Endothelial cell of umbilical vein (primary cell): ENCODE measurements at regions not wholly inside any gene's neighbourhood (a gene's known extent, or its start where the extent isn't known, plus 50 kb on each side); places are given as distances from the start of the nearest gene placed in this dataset.

ENCODE experiments used
- BruUV-seq: library from RNA; stranded (reverse); fragments of 400-500 nt; replicated peaks from 2 replicates; lab custom pipeline; 2021; lab: Mats Ljungman, UMichigan
- CTCF ChIA-PET: fragments of 300-600, 350-600 bp; sonication (Branson Sonifier 250); formaldehyde crosslinking; loops from one replicate; lab custom pipeline; 2021; ENCODE audit warnings: antibody characterized with exemption, inconsistent platforms; lab: Charles Lee
- POLR2A ChIA-PET: fragments of 300-600, 350-600 bp; sonication (Branson Sonifier 250); formaldehyde crosslinking; loops from one replicate; lab custom pipeline; 2021; ENCODE audit warnings: antibody characterized with exemption, inconsistent platforms; lab: Charles Lee
- DNase-seq: peaks from one replicate; pipeline ENCODE4 v3.0.0-alpha.2; 2011; ENCODE audit warnings: low read depth, low spot score
- FAIRE-seq: peaks from 2 replicates; lab custom pipeline; 2011; peaks lifted over from hg19 to GRCh38; lab: Jason Lieb, UNC
- H2AFZ ChIP-seq: 2 replicates; pipeline ENCODE4 v1.6.0; 2012; ENCODE audit warnings: low read depth, low read length, control low read depth, inconsistent platforms
- H3K27ac ChIP-seq: 2 replicates; pipeline ENCODE4 v1.5.1; 2011; ENCODE audit warnings: low read depth, mild to moderate bottlenecking, control low read depth, low read length, moderate library complexity; ENCODE audit not compliant: insufficient read depth
- H3K27me3 ChIP-seq, 2 experiments: 2 replicates each; pipeline versions ENCODE4 v1.6.0 to v1.6.1; 2011; ENCODE audit warnings: low read length in 2 of 2, mixed read lengths in 1 of 2; ENCODE audit not compliant: control insufficient read depth in 2 of 2, insufficient read depth in 2 of 2
- H3K36me3 ChIP-seq, 2 experiments: 2 replicates in 1 of 2; 3 replicates in 1 of 2; pipeline ENCODE4 v1.5.1; 2011; ENCODE audit warnings: low read length in 2 of 2, mild to moderate bottlenecking in 1 of 2, moderate library complexity in 1 of 2; ENCODE audit not compliant: control insufficient read depth in 2 of 2, insufficient read depth in 2 of 2; ENCODE audit errors: extremely low read depth in 1 of 2
- H3K4me1 ChIP-seq: 3 replicates; pipeline ENCODE4 v1.5.1; 2011; ENCODE audit warnings: mild to moderate bottlenecking, low read length; ENCODE audit not compliant: control insufficient read depth, insufficient read depth; ENCODE audit errors: extremely low read depth
- H3K4me2 ChIP-seq: 2 replicates; pipeline ENCODE4 v1.6.1; 2011; ENCODE audit warnings: low read length, control low read depth, mixed read lengths; ENCODE audit not compliant: insufficient read depth
- H3K4me3 ChIP-seq, 3 experiments: fragments of 200-600 bp in 1 of 3; sonication (generic), shearing (Covaris generic) in 1 of 3; replicated peaks in 1 of 3; 2 replicates each; pipeline ENCODE4 v1.5.1; 2011 to 2016; ENCODE audit warnings: control low read depth in 3 of 3, low read length in 3 of 3, mild to moderate bottlenecking in 2 of 3, inconsistent platforms in 1 of 3, low read depth in 1 of 3, moderate library complexity in 1 of 3; ENCODE audit not compliant: insufficient read depth in 1 of 3
- H3K79me2 ChIP-seq: 2 replicates; pipeline ENCODE4 v1.6.0; 2012; ENCODE audit warnings: low read length, inconsistent platforms; ENCODE audit not compliant: control insufficient read depth, insufficient read depth
- H3K9ac ChIP-seq: replicated peaks from 2 replicates; pipeline ENCODE3; 2011; ENCODE audit warnings: low read length, control low read depth; ENCODE audit not compliant: insufficient read depth; ENCODE audit errors: extremely low read depth
- H3K9me1 ChIP-seq: replicated peaks from 3 replicates; pipeline ENCODE4 v1.6.0; 2011; ENCODE audit warnings: mild to moderate bottlenecking, low read length; ENCODE audit not compliant: control insufficient read depth, insufficient read depth; ENCODE audit errors: extremely low read depth
- H3K9me3 ChIP-seq: replicated peaks from 2 replicates; pipeline ENCODE4 v1.5.1; 2012; ENCODE audit warnings: low read length, inconsistent platforms; ENCODE audit not compliant: control insufficient read depth, insufficient read depth
- H4K20me1 ChIP-seq: replicated peaks from 2 replicates; pipeline ENCODE3; 2011; ENCODE audit warnings: mild to moderate bottlenecking, low read length; ENCODE audit not compliant: control insufficient read depth, insufficient read depth; ENCODE audit errors: extremely low read depth
- EZH2 ChIP-seq: IDR thresholded peaks from 2 replicates; pipeline ENCODE4 v1.6.1; 2012; ENCODE audit warnings: borderline replicate concordance, low read depth, mild to moderate bottlenecking, moderate library complexity, low read length, inconsistent platforms; ENCODE audit not compliant: severe bottlenecking
- FOS ChIP-seq: IDR thresholded peaks from 2 replicates; pipeline ENCODE4 v1.6.1; 2011; ENCODE audit warnings: mild to moderate bottlenecking, low read length, moderate library complexity, borderline replicate concordance; ENCODE audit not compliant: insufficient read depth
- GATA2 ChIP-seq: IDR thresholded peaks from 2 replicates; pipeline ENCODE4 v1.7.0; 2011; ENCODE audit warnings: low read depth, mild to moderate bottlenecking, moderate library complexity, mixed read lengths, low read length; ENCODE audit not compliant: insufficient read length, insufficient read depth
- JUN ChIP-seq: IDR thresholded peaks from 2 replicates; pipeline ENCODE4 v1.6.1; 2011; ENCODE audit warnings: borderline replicate concordance, low read depth; ENCODE audit not compliant: insufficient read length, insufficient read depth
- MYC ChIP-seq: IDR thresholded peaks from one replicate; pipeline ENCODE4 v1.6.1; 2011; ENCODE audit warnings: mild to moderate bottlenecking, low read depth, low read length
- POLR2A ChIP-seq: IDR thresholded peaks from 2 replicates; pipeline ENCODE4 v1.6.1; 2012; ENCODE audit warnings: low read depth, mild to moderate bottlenecking, control low read depth, low read length
- POLR2AphosphoS5 ChIP-seq: IDR thresholded peaks from 2 replicates; pipeline ENCODE4 v1.6.1; 2012; ENCODE audit warnings: low read depth, mild to moderate bottlenecking, control low read depth, low read length, moderate library complexity; ENCODE audit not compliant: insufficient read depth
- dilution Hi-C: fragments of 300-500 bp; cut with MboI; formaldehyde crosslinking; loops from one replicate; pipeline ENCODE4 v1.15.0; 2019; ENCODE audit warnings: low sequenced_read_pairs; ENCODE audit not compliant: extremely low pct_ligation_motif_present
- intact Hi-C: fragments of 100-400 bp; cut with micrococcal nuclease; formaldehyde crosslinking; loops from one replicate; pipeline ENCODE4 v1.10.0; 2022
- TF ChIP-seq, protein P1 (sequence below): IDR thresholded peaks from 2 replicates; pipeline ENCODE4 v1.6.1; 2011; ENCODE audit not compliant: insufficient read depth, insufficient read length
- TF ChIP-seq, protein P2 (sequence below), 2 donors: IDR thresholded peaks; 1 replicate in 1 of 2; 2 replicates in 1 of 2; pipeline ENCODE4 v1.5.1; 2011; ENCODE audit warnings: low read length in 2 of 2, mild to moderate bottlenecking in 2 of 2, moderate library complexity in 2 of 2, control low read depth in 1 of 2, inconsistent platforms in 1 of 2, low read depth in 1 of 2; ENCODE audit not compliant: insufficient read depth in 1 of 2; ENCODE audit errors: extremely low read depth in 1 of 2

DNA sequence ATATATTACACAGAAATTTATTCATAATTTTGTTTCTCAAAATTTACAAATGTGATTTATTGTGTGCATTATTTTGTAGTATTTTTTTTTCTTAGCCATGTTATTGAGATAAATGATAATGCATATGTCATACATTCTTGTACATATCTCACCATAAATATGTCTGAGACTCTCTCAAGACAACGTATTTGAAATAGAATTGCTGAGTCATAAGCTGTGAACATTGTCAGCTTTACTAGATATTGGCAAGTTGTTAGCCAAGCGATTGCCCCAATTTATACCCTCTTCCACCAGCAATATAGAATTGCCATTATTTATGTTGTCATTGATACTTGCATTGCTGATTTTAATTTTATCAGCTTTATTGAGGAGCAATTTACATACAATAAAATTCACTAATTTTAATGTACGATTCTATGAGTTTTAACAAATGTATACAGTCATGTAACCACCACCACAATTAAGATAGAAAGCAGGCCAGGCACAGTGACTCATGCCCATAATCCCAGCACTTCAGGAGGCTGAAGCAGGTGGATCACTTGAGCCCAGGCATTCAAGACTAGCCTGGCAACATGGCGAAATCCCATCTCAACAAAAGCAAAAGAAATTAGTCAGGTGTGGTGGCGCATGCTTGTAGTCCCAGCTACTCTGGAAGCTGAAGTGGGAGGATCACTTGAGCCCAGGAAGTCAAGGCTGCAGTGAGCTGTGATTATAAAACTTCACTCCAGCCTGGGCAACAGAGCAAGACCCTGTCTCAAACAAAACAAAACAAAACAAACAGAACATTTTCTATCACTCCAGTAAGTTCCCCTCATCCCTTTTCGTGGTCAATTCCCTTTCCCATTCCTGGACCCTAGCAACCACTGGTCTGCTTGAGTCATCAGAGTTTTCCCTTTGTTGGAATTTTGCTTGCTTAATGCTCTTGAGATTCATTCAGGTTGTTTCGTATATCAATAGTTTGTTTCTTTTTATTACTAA is 373.1 kb downstream of the MFSD1 start:
- Histone ChIP-seq H3K9me3 (no peaks in the 10 kb centered on the region), H2AFZ (no peak overlapping the region), H3K9me1 (no peaks in the 10 kb centered on the region), H3K4me1 (peaks cover 14% of the 10 kb centered on the region), H3K9ac (no peak overlapping the region), H3K4me3 (no peak overlapping the region), H3K27me3 (no peaks in the 10 kb centered on the region), H4K20me1 (no peaks in the 10 kb centered on the region), H3K27ac (no peak overlapping the region), H3K79me2 (no peaks in the 10 kb centered on the region), H3K36me3 (no peaks in the 10 kb centered on the region), H3K4me2 (no peak overlapping the region)
- DNase-seq (no peak), FAIRE-seq (no peak)
- POLR2A ChIA-PET, result no interaction called here
- intact Hi-C loops, result loop anchor here (5.0 kb wide), 1 partner anchor 528 kb away; no protein-coding TSS in a partner anchor
- TF ChIP-seq POLR2A (no peak), FOS (peak; percentile 22)
- dilution Hi-C loops, result no loop called here
- no TSS peak for BruUV-seq
- CTCF ChIA-PET, result interaction anchor here (1.7 to 2.0 kb wide), 3 partner anchors 9 to 78 kb away, joined by 4 to 6 read pairs (median 6); no protein-coding TSS in a partner anchor

GRCh38 chr3:159178209-159178897 is 376.5 kb downstream of the MFSD1 start:
- H2AFZ ChIP-seq, result no peak overlapping the region
- ChIA-PET POLR2A (no interaction called here), CTCF (no interaction called here)
- H3K4me3 ChIP-seq, result no peak overlapping the region
- H3K9me3 ChIP-seq, result no peaks in the 10 kb centered on the region
- H3K9ac ChIP-seq, result no peak overlapping the region
- H3K36me3 ChIP-seq, result no peaks in the 10 kb centered on the region
- FAIRE-seq (no peak), DNase-seq (no peak)
- H4K20me1 ChIP-seq, result no peaks in the 10 kb centered on the region
- no peaks in the 10 kb centered on the region for H3K4me1 ChIP-seq
- intact Hi-C loops (no loop called here), dilution Hi-C loops (no loop called here)
- no peaks in the 10 kb centered on the region for H3K79me2 ChIP-seq
- no peaks in the 10 kb centered on the region for H3K27me3 ChIP-seq
- BruUV-seq, result no TSS peak
- no peak overlapping the region for H3K27ac ChIP-seq
- TF ChIP-seq POLR2AphosphoS5 (no peak), MYC (no peak), EZH2 (no peak), FOS (no peak), GATA2 (no peak), JUN (no peak), POLR2A (no peak)
- TF ChIP-seq, protein P1, sequence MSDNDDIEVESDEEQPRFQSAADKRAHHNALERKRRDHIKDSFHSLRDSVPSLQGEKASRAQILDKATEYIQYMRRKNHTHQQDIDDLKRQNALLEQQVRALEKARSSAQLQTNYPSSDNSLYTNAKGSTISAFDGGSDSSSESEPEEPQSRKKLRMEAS, result no peak
- TF ChIP-seq, protein P2, sequence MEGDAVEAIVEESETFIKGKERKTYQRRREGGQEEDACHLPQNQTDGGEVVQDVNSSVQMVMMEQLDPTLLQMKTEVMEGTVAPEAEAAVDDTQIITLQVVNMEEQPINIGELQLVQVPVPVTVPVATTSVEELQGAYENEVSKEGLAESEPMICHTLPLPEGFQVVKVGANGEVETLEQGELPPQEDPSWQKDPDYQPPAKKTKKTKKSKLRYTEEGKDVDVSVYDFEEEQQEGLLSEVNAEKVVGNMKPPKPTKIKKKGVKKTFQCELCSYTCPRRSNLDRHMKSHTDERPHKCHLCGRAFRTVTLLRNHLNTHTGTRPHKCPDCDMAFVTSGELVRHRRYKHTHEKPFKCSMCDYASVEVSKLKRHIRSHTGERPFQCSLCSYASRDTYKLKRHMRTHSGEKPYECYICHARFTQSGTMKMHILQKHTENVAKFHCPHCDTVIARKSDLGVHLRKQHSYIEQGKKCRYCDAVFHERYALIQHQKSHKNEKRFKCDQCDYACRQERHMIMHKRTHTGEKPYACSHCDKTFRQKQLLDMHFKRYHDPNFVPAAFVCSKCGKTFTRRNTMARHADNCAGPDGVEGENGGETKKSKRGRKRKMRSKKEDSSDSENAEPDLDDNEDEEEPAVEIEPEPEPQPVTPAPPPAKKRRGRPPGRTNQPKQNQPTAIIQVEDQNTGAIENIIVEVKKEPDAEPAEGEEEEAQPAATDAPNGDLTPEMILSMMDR (IDR thresholded peaks at IDR 0.05; ENCODE audit: extremely low read depth in 1 of 2, insufficient read depth in 1 of 2, low read depth in 1 of 2, low read length in 2 of 2), result no peak
- no peaks in the 10 kb centered on the region for H3K9me1 ChIP-seq
- H3K4me2 ChIP-seq, result no peak overlapping the region
